ENCODE measurements at regions not wholly inside any gene's neighbourhood (a gene's known extent, or its start where the extent isn't known, plus 50 kb on each side); places are given as distances from the start of the nearest gene placed in this dataset.
"Not testable (repeated sequence)": the region's sequence is repeated elsewhere in the genome, so short reads cannot be mapped to it uniquely, and the experiment has no call there.

DNA sequence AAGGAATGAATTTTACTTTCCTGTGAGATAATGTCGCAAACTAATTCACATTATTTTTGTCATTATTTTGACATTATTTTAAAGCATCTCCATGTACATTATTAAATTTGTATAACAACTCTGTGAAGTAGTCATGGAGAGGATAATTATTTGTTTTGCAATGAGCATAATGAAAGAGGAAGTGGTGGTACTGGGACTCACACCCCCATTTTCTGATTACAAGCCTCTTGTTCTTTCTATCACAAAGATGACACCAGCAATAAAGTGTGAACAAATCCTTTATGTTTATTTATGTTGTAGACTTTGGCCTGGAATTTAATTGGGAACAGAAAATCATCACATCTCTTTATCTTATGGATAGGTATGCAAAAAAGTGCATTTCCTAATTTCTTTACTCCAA is 522.6 kb downstream of the TMEM135 start:
- DNase-seq (ENCODE audit: low spot score) (no peak), ATAC-seq (no peak)
- CTCF ChIA-PET: no interaction called here
- Mint-ChIP-seq H3K36me3 (no peaks in the 10 kb centered on the region), H3K27me3 (ENCODE audit: low read depth) (no peaks in the 10 kb centered on the region), H3K4me3 (no peak overlapping the region), H3K27ac (no peak overlapping the region), H3K4me1 (peaks cover 9% of the 10 kb centered on the region), H3K9me3 (peaks cover 22% of the 10 kb centered on the region)
- TF ChIP-seq TCF7 (CRISPR knock-in tag; IDR thresholded peaks at IDR 0.05; ENCODE audit: low read depth) (no peak), ZNF138 (CRISPR knock-in tag; conservative IDR thresholded peaks at IDR 0.05) (no peak), NFATC4 (CRISPR knock-in tag; IDR thresholded peaks at IDR 0.05) (no peak), ZNF671 (CRISPR knock-in tag; IDR thresholded peaks at IDR 0.05) (no peak), ZNF317 (CRISPR knock-in tag; IDR thresholded peaks at IDR 0.05; ENCODE audit: borderline replicate concordance, low read depth) (no peak), ELF4 (CRISPR knock-in tag; IDR thresholded peaks at IDR 0.05; ENCODE audit: low read depth) (no peak), IRF2 (CRISPR knock-in tag; IDR thresholded peaks at IDR 0.05; ENCODE audit: borderline replicate concordance, low read depth) (no peak), SMAD4 (CRISPR knock-in tag; IDR thresholded peaks at IDR 0.05) (no peak), ZNF416 (CRISPR knock-in tag; IDR thresholded peaks at IDR 0.05) (no peak)
- TF ChIP-seq, protein P1, sequence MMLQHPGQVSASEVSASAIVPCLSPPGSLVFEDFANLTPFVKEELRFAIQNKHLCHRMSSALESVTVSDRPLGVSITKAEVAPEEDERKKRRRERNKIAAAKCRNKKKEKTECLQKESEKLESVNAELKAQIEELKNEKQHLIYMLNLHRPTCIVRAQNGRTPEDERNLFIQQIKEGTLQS (CRISPR knock-in tag; conservative IDR thresholded peaks at IDR 0.05): no peak
- TF ChIP-seq, protein P2, sequence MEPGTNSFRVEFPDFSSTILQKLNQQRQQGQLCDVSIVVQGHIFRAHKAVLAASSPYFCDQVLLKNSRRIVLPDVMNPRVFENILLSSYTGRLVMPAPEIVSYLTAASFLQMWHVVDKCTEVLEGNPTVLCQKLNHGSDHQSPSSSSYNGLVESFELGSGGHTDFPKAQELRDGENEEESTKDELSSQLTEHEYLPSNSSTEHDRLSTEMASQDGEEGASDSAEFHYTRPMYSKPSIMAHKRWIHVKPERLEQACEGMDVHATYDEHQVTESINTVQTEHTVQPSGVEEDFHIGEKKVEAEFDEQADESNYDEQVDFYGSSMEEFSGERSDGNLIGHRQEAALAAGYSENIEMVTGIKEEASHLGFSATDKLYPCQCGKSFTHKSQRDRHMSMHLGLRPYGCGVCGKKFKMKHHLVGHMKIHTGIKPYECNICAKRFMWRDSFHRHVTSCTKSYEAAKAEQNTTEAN (CRISPR knock-in tag; IDR thresholded peaks at IDR 0.05): no peak
- TF ChIP-seq, protein P3, sequence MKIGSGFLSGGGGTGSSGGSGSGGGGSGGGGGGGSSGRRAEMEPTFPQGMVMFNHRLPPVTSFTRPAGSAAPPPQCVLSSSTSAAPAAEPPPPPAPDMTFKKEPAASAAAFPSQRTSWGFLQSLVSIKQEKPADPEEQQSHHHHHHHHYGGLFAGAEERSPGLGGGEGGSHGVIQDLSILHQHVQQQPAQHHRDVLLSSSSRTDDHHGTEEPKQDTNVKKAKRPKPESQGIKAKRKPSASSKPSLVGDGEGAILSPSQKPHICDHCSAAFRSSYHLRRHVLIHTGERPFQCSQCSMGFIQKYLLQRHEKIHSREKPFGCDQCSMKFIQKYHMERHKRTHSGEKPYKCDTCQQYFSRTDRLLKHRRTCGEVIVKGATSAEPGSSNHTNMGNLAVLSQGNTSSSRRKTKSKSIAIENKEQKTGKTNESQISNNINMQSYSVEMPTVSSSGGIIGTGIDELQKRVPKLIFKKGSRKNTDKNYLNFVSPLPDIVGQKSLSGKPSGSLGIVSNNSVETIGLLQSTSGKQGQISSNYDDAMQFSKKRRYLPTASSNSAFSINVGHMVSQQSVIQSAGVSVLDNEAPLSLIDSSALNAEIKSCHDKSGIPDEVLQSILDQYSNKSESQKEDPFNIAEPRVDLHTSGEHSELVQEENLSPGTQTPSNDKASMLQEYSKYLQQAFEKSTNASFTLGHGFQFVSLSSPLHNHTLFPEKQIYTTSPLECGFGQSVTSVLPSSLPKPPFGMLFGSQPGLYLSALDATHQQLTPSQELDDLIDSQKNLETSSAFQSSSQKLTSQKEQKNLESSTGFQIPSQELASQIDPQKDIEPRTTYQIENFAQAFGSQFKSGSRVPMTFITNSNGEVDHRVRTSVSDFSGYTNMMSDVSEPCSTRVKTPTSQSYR (CRISPR knock-in tag; IDR thresholded peaks at IDR 0.05): no peak
- TF ChIP-seq, protein P4, sequence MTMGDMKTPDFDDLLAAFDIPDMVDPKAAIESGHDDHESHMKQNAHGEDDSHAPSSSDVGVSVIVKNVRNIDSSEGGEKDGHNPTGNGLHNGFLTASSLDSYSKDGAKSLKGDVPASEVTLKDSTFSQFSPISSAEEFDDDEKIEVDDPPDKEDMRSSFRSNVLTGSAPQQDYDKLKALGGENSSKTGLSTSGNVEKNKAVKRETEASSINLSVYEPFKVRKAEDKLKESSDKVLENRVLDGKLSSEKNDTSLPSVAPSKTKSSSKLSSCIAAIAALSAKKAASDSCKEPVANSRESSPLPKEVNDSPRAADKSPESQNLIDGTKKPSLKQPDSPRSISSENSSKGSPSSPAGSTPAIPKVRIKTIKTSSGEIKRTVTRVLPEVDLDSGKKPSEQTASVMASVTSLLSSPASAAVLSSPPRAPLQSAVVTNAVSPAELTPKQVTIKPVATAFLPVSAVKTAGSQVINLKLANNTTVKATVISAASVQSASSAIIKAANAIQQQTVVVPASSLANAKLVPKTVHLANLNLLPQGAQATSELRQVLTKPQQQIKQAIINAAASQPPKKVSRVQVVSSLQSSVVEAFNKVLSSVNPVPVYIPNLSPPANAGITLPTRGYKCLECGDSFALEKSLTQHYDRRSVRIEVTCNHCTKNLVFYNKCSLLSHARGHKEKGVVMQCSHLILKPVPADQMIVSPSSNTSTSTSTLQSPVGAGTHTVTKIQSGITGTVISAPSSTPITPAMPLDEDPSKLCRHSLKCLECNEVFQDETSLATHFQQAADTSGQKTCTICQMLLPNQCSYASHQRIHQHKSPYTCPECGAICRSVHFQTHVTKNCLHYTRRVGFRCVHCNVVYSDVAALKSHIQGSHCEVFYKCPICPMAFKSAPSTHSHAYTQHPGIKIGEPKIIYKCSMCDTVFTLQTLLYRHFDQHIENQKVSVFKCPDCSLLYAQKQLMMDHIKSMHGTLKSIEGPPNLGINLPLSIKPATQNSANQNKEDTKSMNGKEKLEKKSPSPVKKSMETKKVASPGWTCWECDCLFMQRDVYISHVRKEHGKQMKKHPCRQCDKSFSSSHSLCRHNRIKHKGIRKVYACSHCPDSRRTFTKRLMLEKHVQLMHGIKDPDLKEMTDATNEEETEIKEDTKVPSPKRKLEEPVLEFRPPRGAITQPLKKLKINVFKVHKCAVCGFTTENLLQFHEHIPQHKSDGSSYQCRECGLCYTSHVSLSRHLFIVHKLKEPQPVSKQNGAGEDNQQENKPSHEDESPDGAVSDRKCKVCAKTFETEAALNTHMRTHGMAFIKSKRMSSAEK (CRISPR knock-in tag; IDR thresholded peaks at IDR 0.05; ENCODE audit: borderline replicate concordance): no peak
- TF ChIP-seq, protein P5, sequence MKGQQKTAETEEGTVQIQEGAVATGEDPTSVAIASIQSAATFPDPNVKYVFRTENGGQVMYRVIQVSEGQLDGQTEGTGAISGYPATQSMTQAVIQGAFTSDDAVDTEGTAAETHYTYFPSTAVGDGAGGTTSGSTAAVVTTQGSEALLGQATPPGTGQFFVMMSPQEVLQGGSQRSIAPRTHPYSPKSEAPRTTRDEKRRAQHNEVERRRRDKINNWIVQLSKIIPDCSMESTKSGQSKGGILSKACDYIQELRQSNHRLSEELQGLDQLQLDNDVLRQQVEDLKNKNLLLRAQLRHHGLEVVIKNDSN (CRISPR knock-in tag; IDR thresholded peaks at IDR 0.05): no peak
- POLR2A ChIA-PET: no interaction called here

DNA sequence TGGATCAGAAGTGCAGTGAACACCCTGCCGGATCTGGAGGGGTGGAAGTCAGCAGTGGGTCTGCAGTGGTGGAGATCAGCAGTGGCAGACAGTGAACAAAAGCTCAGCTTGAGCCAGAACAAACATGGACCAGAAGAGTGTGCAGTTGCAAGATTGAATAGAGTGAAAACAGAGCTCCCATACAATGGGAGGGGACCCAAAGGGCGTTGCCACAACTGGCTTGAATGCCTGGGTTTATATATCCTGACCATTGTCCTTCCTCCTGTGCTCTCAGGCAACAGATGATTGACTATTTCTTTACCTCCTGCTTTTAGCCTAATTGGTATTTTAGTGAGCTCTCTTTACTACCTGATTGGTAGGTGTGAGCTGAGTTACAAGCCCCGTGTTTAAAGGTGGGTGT is 522.1 kb downstream of the TMEM135 start:
- ATAC-seq; CTCF ChIA-PET; H3K27ac Mint-ChIP-seq; POLR2A ChIA-PET; H3K27me3 Mint-ChIP-seq (ENCODE audit: low read depth); H3K4me1 Mint-ChIP-seq; DNase-seq (ENCODE audit: low spot score); H3K36me3 Mint-ChIP-seq; H3K4me3 Mint-ChIP-seq: not testable (repeated sequence)
- H3K9me3 Mint-ChIP-seq: peaks cover 22% of the 10 kb centered on the region
